Hepatocyte (in vitro differentiated cells): ENCODE measurements at regions not wholly inside any gene's neighbourhood (a gene's known extent, or its start where the extent isn't known, plus 50 kb on each side); places are given as distances from the start of the nearest gene placed in this dataset.

Experiments
- DNase-seq: peaks from one replicate; pipeline ENCODE4 v3.0.0-alpha.2; 2016; ENCODE audit warnings: low spot score
- H2AFZ ChIP-seq: fragments of 200-600 bp; sonication (generic); 2 replicates; pipeline ENCODE4 v1.6.0; 2016; ENCODE audit warnings: antibody characterized with exemption, mild to moderate bottlenecking
- H3K27ac ChIP-seq: fragments of 200-600 bp; sonication (generic); 2 replicates; pipeline ENCODE4 v1.5.1; 2016; ENCODE audit warnings: mild to moderate bottlenecking
- H3K27me3 ChIP-seq: fragments of 200-600 bp; sonication (generic); 2 replicates; pipeline ENCODE4 v1.6.1; 2016
- H3K36me3 ChIP-seq: fragments of 200-600 bp; sonication (generic); replicated peaks from 2 replicates; pipeline ENCODE4 v1.5.1; 2016; ENCODE audit warnings: low read depth; ENCODE audit not compliant: insufficient read depth
- H3K4me1 ChIP-seq: fragments of 200-600 bp; sonication (generic); 2 replicates; pipeline ENCODE4 v1.5.1; 2016; ENCODE audit warnings: mild to moderate bottlenecking, moderate library complexity; ENCODE audit not compliant: insufficient read depth
- H3K4me2 ChIP-seq: fragments of 200-600 bp; sonication (generic); 2 replicates; pipeline ENCODE4 v1.6.0; 2016
- H3K4me3 ChIP-seq: fragments of 200-600 bp; sonication (generic); 2 replicates; pipeline ENCODE4 v1.5.1; 2016; ENCODE audit warnings: mild to moderate bottlenecking
- H3K79me2 ChIP-seq: fragments of 200-600 bp; sonication (generic); 2 replicates; pipeline ENCODE4 v1.6.0; 2017; ENCODE audit warnings: mild to moderate bottlenecking
- H3K9me2 ChIP-seq: fragments of 200-600 bp; sonication (generic); replicated peaks from 2 replicates; pipeline ENCODE4 v1.6.0; 2017; ENCODE audit warnings: mild to moderate bottlenecking; ENCODE audit not compliant: insufficient read depth
- H3K9me3 ChIP-seq: fragments of 200-600 bp; sonication (generic); 2 replicates; pipeline ENCODE4 v1.5.1; 2016; ENCODE audit warnings: low read depth, mild to moderate bottlenecking
- H4K20me1 ChIP-seq: fragments of 200-600 bp; sonication (generic); 2 replicates; pipeline ENCODE4 v1.6.0; 2016; ENCODE audit warnings: mild to moderate bottlenecking; ENCODE audit not compliant: insufficient read depth, poor library complexity, severe bottlenecking
- EZH2 ChIP-seq: fragments of 200-600 bp; sonication (generic); IDR thresholded peaks from 2 replicates; pipeline ENCODE4 v1.6.1; 2016; ENCODE audit warnings: antibody characterized with exemption, mild to moderate bottlenecking, borderline replicate concordance
- EZH2phosphoT487 ChIP-seq: fragments of 200-600 bp; sonication (generic); IDR thresholded peaks from one replicate; pipeline ENCODE4 v1.6.1; 2018; ENCODE audit warnings: antibody characterized with exemption, mild to moderate bottlenecking, low read depth, moderate library complexity; ENCODE audit not compliant: unreplicated experiment, severe bottlenecking
- WGBS: methylation state at CpG from one replicate; pipeline ENCODE4 v1.1.6; 2016; ENCODE audit warnings: low lambda C conversion rate; ENCODE audit errors: missing lambda C conversion rate; 5-methylcytosine and 5-hydroxymethylcytosine counted together
- TF ChIP-seq, protein P1 (sequence below): fragments of 200-600 bp; sonication (generic); IDR thresholded peaks from 2 replicates; pipeline ENCODE4 v1.5.1; 2016; ENCODE audit warnings: antibody characterized with exemption, mild to moderate bottlenecking; ENCODE audit not compliant: poor library complexity

DNA sequence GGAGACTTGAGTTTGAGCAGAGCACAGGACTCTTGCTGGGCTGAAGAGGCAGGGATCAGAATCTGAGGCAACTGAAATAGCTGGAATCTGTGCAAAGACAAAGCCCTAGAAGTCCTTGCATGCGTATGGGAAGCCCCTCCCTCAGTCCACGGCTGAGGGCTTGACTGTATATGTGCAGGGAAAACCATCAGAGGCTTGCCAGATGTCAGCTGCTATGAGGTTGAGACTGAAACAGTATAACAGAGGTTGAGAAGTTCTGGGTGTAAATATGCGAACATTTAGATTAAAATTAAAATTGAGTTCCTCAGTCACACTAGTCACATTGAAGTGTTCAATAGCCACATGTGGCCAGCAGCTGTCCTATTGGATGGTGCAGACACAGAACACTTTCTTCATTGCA lies 108.8 kb upstream of the NEDD9 start:
- no peak for DNase-seq
- no peak overlapping the region for H3K27ac ChIP-seq
- no peaks in the 10 kb centered on the region for H3K9me3 ChIP-seq
- no peaks in the 10 kb centered on the region for H4K20me1 ChIP-seq
- WGBS = 74% methylated on average over 3 of the region's 3 CpGs
- no peak overlapping the region for H3K4me3 ChIP-seq
- H3K27me3 ChIP-seq = no peaks in the 10 kb centered on the region
- no peaks in the 10 kb centered on the region for H3K9me2 ChIP-seq
- H3K79me2 ChIP-seq = no peaks in the 10 kb centered on the region
- no peaks in the 10 kb centered on the region for H3K4me1 ChIP-seq
- no peaks in the 10 kb centered on the region for H3K36me3 ChIP-seq
- TF ChIP-seq EZH2 (no peak), EZH2phosphoT487 (no peak)
- TF ChIP-seq, protein P1, sequence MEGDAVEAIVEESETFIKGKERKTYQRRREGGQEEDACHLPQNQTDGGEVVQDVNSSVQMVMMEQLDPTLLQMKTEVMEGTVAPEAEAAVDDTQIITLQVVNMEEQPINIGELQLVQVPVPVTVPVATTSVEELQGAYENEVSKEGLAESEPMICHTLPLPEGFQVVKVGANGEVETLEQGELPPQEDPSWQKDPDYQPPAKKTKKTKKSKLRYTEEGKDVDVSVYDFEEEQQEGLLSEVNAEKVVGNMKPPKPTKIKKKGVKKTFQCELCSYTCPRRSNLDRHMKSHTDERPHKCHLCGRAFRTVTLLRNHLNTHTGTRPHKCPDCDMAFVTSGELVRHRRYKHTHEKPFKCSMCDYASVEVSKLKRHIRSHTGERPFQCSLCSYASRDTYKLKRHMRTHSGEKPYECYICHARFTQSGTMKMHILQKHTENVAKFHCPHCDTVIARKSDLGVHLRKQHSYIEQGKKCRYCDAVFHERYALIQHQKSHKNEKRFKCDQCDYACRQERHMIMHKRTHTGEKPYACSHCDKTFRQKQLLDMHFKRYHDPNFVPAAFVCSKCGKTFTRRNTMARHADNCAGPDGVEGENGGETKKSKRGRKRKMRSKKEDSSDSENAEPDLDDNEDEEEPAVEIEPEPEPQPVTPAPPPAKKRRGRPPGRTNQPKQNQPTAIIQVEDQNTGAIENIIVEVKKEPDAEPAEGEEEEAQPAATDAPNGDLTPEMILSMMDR = no peak
- no peak overlapping the region for H3K4me2 ChIP-seq
- no peak overlapping the region for H2AFZ ChIP-seq

DNA sequence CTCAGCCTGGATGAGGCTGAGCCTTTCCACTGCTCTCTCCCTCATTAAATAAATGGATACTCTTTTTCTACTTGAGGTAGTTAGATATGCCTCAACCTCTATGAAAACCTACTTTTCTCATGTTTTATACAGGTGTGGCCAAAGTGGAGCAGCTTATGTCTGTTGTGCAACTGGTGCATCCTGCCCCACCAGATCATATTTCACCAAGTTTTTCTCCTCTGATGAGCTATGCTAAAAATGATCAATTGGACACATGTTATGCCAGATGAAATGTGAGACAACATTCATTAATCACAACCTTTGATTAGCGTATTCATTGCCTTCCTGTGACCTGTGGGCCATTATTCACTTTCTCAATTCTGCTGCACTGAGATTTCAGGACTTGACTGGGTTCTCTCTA lies 106.9 kb upstream of the NEDD9 start:
- Histone ChIP-seq H4K20me1 (no peaks in the 10 kb centered on the region), H2AFZ (no peak overlapping the region), H3K27me3 (no peaks in the 10 kb centered on the region), H3K9me3 (no peaks in the 10 kb centered on the region), H3K4me2 (no peak overlapping the region), H3K4me1 (no peaks in the 10 kb centered on the region), H3K9me2 (no peaks in the 10 kb centered on the region), H3K79me2 (no peaks in the 10 kb centered on the region), H3K4me3 (no peak overlapping the region), H3K27ac (no peak overlapping the region), H3K36me3 (no peaks in the 10 kb centered on the region)
- TF ChIP-seq EZH2phosphoT487 (no peak), EZH2 (no peak)
- TF ChIP-seq, protein P1 = no peak
- WGBS = 90% methylated on average over 1 of the region's 1 CpG
- no peak for DNase-seq

DNA sequence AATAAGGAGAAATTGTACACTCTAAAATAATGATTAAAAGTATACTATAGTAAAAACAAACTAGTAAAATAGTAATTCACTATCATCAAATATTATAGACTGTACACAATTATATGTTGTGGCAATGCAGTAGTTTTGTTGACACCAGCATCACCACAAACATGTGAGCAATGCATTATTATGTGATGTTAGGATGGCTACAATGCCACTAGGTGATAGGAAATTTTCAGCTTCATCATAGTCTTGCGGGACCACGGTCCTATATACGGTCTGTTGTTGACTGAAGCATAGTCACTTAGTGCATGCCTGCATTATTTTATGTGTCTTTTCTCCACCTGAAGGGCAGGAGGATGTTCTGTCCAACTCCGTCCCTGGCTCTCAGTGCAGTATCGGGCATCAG lies 104.8 kb upstream of the NEDD9 start:
- Histone ChIP-seq H3K9me2 (no peaks in the 10 kb centered on the region), H3K27ac (no peak overlapping the region), H3K36me3 (no peaks in the 10 kb centered on the region), H3K4me2 (no peak overlapping the region), H3K4me1 (no peaks in the 10 kb centered on the region), H3K27me3 (no peaks in the 10 kb centered on the region), H3K4me3 (no peak overlapping the region), H3K9me3 (no peaks in the 10 kb centered on the region), H3K79me2 (no peaks in the 10 kb centered on the region), H2AFZ (no peak overlapping the region), H4K20me1 (no peaks in the 10 kb centered on the region)
- 97% methylated on average over 5 of the region's 5 CpGs for WGBS
- no peak for TF ChIP-seq EZH2phosphoT487
- TF ChIP-seq EZH2 = no peak
- TF ChIP-seq, protein P1 = no peak
- DNase-seq = no peak

DNA sequence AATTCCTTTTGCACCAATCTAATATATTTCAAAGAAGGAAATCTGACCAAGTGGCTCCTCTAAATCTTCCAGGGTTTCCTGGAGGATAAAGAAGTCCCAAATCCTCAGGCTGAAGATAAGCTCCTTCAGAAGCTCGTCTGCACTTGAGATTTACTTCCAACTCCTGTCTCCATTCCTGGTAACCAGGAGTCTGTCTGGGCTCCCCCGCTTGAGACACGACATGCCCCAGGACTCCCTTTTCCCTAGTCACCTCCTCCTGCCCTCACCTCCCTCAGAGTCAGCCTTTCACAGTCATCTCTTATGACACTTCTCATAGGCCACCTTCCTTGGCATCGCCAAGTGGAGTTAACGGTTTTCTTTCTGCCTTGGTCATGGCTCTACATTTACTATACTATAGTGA lies 103.4 kb upstream of the NEDD9 start:
- no peaks in the 10 kb centered on the region for H4K20me1 ChIP-seq
- 88% methylated on average over 5 of the region's 5 CpGs for WGBS
- no peaks in the 10 kb centered on the region for H3K4me1 ChIP-seq
- H2AFZ ChIP-seq = no peak overlapping the region
- no peak overlapping the region for H3K4me3 ChIP-seq
- H3K27ac ChIP-seq = no peak overlapping the region
- H3K4me2 ChIP-seq = no peak overlapping the region
- no peak for DNase-seq
- no peaks in the 10 kb centered on the region for H3K79me2 ChIP-seq
- no peak for TF ChIP-seq EZH2phosphoT487
- H3K9me3 ChIP-seq = no peaks in the 10 kb centered on the region
- H3K27me3 ChIP-seq = no peaks in the 10 kb centered on the region
- no peaks in the 10 kb centered on the region for H3K9me2 ChIP-seq
- no peaks in the 10 kb centered on the region for H3K36me3 ChIP-seq
